ENCODE measurements at regions not wholly inside any gene's neighbourhood (a gene's known extent, or its start where the extent isn't known, plus 50 kb on each side); places are given as distances from the start of the nearest gene placed in this dataset.

- no peak for DNase-seq (ENCODE audit: low read depth in 3 of 3, low spot score in 2 of 3)
Observed at GRCh38 chr5:54774281-54775170, 210.9 kb downstream of the ESM1 start.

- no peak for DNase-seq (ENCODE audit: low read depth in 3 of 3, low spot score in 2 of 3)
Observed at GRCh38 chr5:54772684-54773083, 212.7 kb downstream of the ESM1 start.

- no peak for DNase-seq (ENCODE audit: low read depth in 3 of 3, low spot score in 2 of 3)
Observed at GRCh38 chr5:54772231-54772630, 213.2 kb downstream of the ESM1 start.

- DNase-seq (ENCODE audit: low read depth in 3 of 3, low spot score in 2 of 3) = no peak
Observed at GRCh38 chr5:54769746-54770145, 215.6 kb downstream of the ESM1 start.

GRCh38 chr5:54769072-54769471 is 216.3 kb downstream of the ESM1 start:
- DNase-seq (ENCODE audit: low read depth in 3 of 3, low spot score in 2 of 3) = no peak

- DNase-seq (ENCODE audit: low read depth in 3 of 3, low spot score in 2 of 3) = no peak
Observed at GRCh38 chr5:54766748-54767147, 218.6 kb downstream of the ESM1 start.

GRCh38 chr5:54765165-54766028 is 220.0 kb downstream of the ESM1 start:
- no peak for DNase-seq (ENCODE audit: low read depth in 3 of 3, low spot score in 2 of 3)

GRCh38 chr5:54764102-54765090 is 221.0 kb downstream of the ESM1 start:
- no peak for DNase-seq (ENCODE audit: low read depth in 3 of 3, low spot score in 2 of 3)

GRCh38 chr5:54761213-54761701 is 224.1 kb downstream of the ESM1 start:
- DNase-seq (ENCODE audit: low read depth in 3 of 3, low spot score in 2 of 3) = no peak

- DNase-seq (ENCODE audit: low read depth in 3 of 3, low spot score in 2 of 3) = no peak
Observed at GRCh38 chr5:54760182-54760935, 225.0 kb downstream of the ESM1 start.

- no peak for DNase-seq (ENCODE audit: low read depth in 3 of 3, low spot score in 2 of 3)
Observed at GRCh38 chr5:54758038-54758437, 227.4 kb downstream of the ESM1 start.

- no peak for DNase-seq (ENCODE audit: low read depth in 3 of 3, low spot score in 2 of 3)
Observed at GRCh38 chr5:54757541-54757940, 227.9 kb downstream of the ESM1 start.

- DNase-seq (ENCODE audit: low read depth in 3 of 3, low spot score in 2 of 3) = no peak
Observed at GRCh38 chr5:54756796-54757402, 228.5 kb downstream of the ESM1 start.

GRCh38 chr5:54756301-54756700 is 229.1 kb downstream of the ESM1 start:
- no peak for DNase-seq (ENCODE audit: low read depth in 3 of 3, low spot score in 2 of 3)

- DNase-seq (ENCODE audit: low read depth in 3 of 3, low spot score in 2 of 3) = no peak
Observed at GRCh38 chr5:54754878-54755277, 230.5 kb downstream of the ESM1 start.

GRCh38 chr5:54754420-54754819 is 231.0 kb downstream of the ESM1 start:
- DNase-seq (ENCODE audit: low read depth in 3 of 3, low spot score in 2 of 3) = no peak

- DNase-seq (ENCODE audit: low read depth in 3 of 3, low spot score in 2 of 3) = no peak
Observed at GRCh38 chr5:54753753-54754152, 231.6 kb downstream of the ESM1 start.

GRCh38 chr5:54753034-54753433 is 232.4 kb downstream of the ESM1 start:
- no peak for DNase-seq (ENCODE audit: low read depth in 3 of 3, low spot score in 2 of 3)

GRCh38 chr5:54748527-54748926 is 231.0 kb downstream of the SNX18 start:
- DNase-seq (ENCODE audit: low read depth in 3 of 3, low spot score in 2 of 3) = no peak
